Heart left ventricle (tissue), 13 donors: ENCODE measurements at regions not wholly inside any gene's neighbourhood (a gene's known extent, or its start where the extent isn't known, plus 50 kb on each side); places are given as distances from the start of the nearest gene placed in this dataset.

Source experiments
- POLR2A ChIP-seq, 2 donors: fragments of 450-650 bp; IDR thresholded peaks; one replicate each; pipeline ENCODE4 v1.6.1; 2017; ENCODE audit warnings: antibody characterized with exemption in 2 of 2, mild to moderate bottlenecking in 2 of 2, moderate library complexity in 2 of 2
- TF ChIP-seq, protein P1 (sequence below), 12 donors: fragments of 200-600 bp; sonication (generic) in 4 of 12; IDR thresholded peaks; one replicate each; pipeline versions ENCODE4 v1.5.0 to v1.8.0; 2018 to 2022; ENCODE audit warnings: antibody characterized with exemption in 12 of 12, mild to moderate bottlenecking in 5 of 12
- donor health status: ischemic (EF 13 %, LVEDD 7.1; RV severe dilation, severe dysfunction).
- donor health status: DM: no; HTN: yes; CAD: no.
- donor health status: DM: no; HTN: no; CAD: no.
- donor health status: ischemic (EF 25% LVEDD 6.9; RV normal size, moderate dysfunction).
- donor health status: ischemic (EF 25% LVEDD 5.7; RV mildly dilated, moderate dysfunction).
- donor health status: ischemic (EF 35%, LVEDD 5.7; RV mildly dilated, moderate dysfunction).
- donor health status: nonischemic (EF 11% LVEDD 7.7; RV severe dilation, severe dysfunction).
- donor health status: DM: yes; HTN: yes; CAD: no.
- donor health status: PGD.
- donor health status: ischemic (EF 29% LVEDD 5.4; RV normal size, mild dysfunction).
- donor health status: nonischemic (EF 23%, LVEDD 6.1; RV moderate dilation, normal function).

- TF ChIP-seq, protein P1, sequence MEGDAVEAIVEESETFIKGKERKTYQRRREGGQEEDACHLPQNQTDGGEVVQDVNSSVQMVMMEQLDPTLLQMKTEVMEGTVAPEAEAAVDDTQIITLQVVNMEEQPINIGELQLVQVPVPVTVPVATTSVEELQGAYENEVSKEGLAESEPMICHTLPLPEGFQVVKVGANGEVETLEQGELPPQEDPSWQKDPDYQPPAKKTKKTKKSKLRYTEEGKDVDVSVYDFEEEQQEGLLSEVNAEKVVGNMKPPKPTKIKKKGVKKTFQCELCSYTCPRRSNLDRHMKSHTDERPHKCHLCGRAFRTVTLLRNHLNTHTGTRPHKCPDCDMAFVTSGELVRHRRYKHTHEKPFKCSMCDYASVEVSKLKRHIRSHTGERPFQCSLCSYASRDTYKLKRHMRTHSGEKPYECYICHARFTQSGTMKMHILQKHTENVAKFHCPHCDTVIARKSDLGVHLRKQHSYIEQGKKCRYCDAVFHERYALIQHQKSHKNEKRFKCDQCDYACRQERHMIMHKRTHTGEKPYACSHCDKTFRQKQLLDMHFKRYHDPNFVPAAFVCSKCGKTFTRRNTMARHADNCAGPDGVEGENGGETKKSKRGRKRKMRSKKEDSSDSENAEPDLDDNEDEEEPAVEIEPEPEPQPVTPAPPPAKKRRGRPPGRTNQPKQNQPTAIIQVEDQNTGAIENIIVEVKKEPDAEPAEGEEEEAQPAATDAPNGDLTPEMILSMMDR (IDR thresholded peaks at IDR 0.05), result no peak
- TF ChIP-seq POLR2A (IDR thresholded peaks at IDR 0.05), result no peak
Measured at GRCh38 chr6:69570106-69570505, 226.7 kb downstream of the LMBRD1 start.
